Neural progenitor cell (in vitro differentiated cells): ENCODE measurements at regions not wholly inside any gene's neighbourhood (a gene's known extent, or its start where the extent isn't known, plus 50 kb on each side); places are given as distances from the start of the nearest gene placed in this dataset.

Experiments used
- DNase-seq: peaks from one replicate; pipeline ENCODE4 v3.0.0-alpha.2; 2016; ENCODE audit warnings: low spot score
- H2AFZ ChIP-seq: fragments of 200-600 bp; sonication (generic); replicated peaks from 2 replicates; pipeline ENCODE4 v1.6.1; 2016; ENCODE audit warnings: antibody characterized with exemption
- H3F3A ChIP-seq: fragments of 200-600 bp; sonication (generic); 2 replicates; pipeline ENCODE4 v1.6.1; 2016; ENCODE audit warnings: antibody characterized with exemption, low read depth
- H3K27ac ChIP-seq: fragments of 200-600 bp; sonication (generic); 2 replicates; pipeline ENCODE4 v1.5.1; 2016; ENCODE audit warnings: mild to moderate bottlenecking
- H3K27me3 ChIP-seq: fragments of 200-600 bp; sonication (generic); 2 replicates; pipeline ENCODE4 v1.6.1; 2016; ENCODE audit warnings: mild to moderate bottlenecking, moderate library complexity
- H3K36me3 ChIP-seq: fragments of 200-600 bp; sonication (generic); 2 replicates; pipeline ENCODE4 v1.5.1; 2016
- H3K4me1 ChIP-seq: fragments of 200-600 bp; sonication (generic); 2 replicates; pipeline ENCODE4 v1.6.1; 2016; ENCODE audit warnings: mixed run types
- H3K4me2 ChIP-seq: fragments of 200-600 bp; sonication (generic); 2 replicates; pipeline ENCODE4 v1.6.1; 2016
- H3K4me3 ChIP-seq: fragments of 200-600 bp; sonication (generic); 2 replicates; pipeline ENCODE4 v1.5.1; 2016
- H3K79me2 ChIP-seq: fragments of 200-600 bp; sonication (generic); 2 replicates; pipeline ENCODE4 v1.6.1; 2016; ENCODE audit warnings: low read depth
- H3K9ac ChIP-seq: fragments of 200-600 bp; sonication (generic); 2 replicates; pipeline ENCODE4 v1.6.1; 2016
- H3K9me3 ChIP-seq: fragments of 200-600 bp; sonication (generic); 2 replicates; pipeline ENCODE4 v1.5.1; 2016; ENCODE audit warnings: low read depth
- H4K20me1 ChIP-seq: fragments of 200-600 bp; sonication (generic); 2 replicates; pipeline ENCODE4 v1.6.1; 2016; ENCODE audit warnings: low read depth
- H3K27ac Mint-ChIP-seq: 3 replicates; pipeline ENCODE4 v1.8.0; 2021; ENCODE audit warnings: mixed read lengths
- H3K27me3 Mint-ChIP-seq: 2 replicates; pipeline ENCODE4 v1.8.0; 2022; ENCODE audit warnings: low read depth, mild to moderate bottlenecking, inconsistent platforms, moderate library complexity, mixed read lengths; ENCODE audit not compliant: insufficient read depth
- H3K36me3 Mint-ChIP-seq: 3 replicates; pipeline ENCODE4 v1.8.0; 2021; ENCODE audit warnings: mixed read lengths
- H3K4me1 Mint-ChIP-seq: 3 replicates; pipeline ENCODE4 v1.8.0; 2021; ENCODE audit warnings: mixed read lengths
- H3K4me3 Mint-ChIP-seq: 3 replicates; pipeline ENCODE4 v1.8.0; 2021; ENCODE audit warnings: mild to moderate bottlenecking, moderate library complexity, mixed read lengths
- H3K9me3 Mint-ChIP-seq: 3 replicates; pipeline ENCODE4 v1.8.0; 2020; ENCODE audit warnings: mixed read lengths
- CTCF ChIP-seq: fragments of 200-600 bp; sonication (generic); IDR thresholded peaks from 2 replicates; pipeline ENCODE4 v1.5.1; 2017; ENCODE audit warnings: antibody characterized with exemption, mild to moderate bottlenecking
- EZH2 ChIP-seq: fragments of 200-600 bp; sonication (generic); IDR thresholded peaks from 2 replicates; pipeline ENCODE4 v1.6.1; 2017; ENCODE audit warnings: antibody characterized with exemption, mild to moderate bottlenecking, moderate library complexity
- EZH2phosphoT487 ChIP-seq: fragments of 200-600 bp; sonication (generic); IDR thresholded peaks from 2 replicates; pipeline ENCODE4 v1.6.1; 2017; ENCODE audit warnings: antibody characterized with exemption

GRCh38 chr7:88681682-88682081 lies 77.8 kb upstream of the ZNF804B start:
- H3K27me3 Mint-ChIP-seq = no peaks in the 10 kb centered on the region
- Histone ChIP-seq H3K27me3 (no peaks in the 10 kb centered on the region), H4K20me1 (no peaks in the 10 kb centered on the region), H3K9ac (no peak overlapping the region), H3K4me3 (no peak overlapping the region), H3K79me2 (no peaks in the 10 kb centered on the region), H2AFZ (no peak overlapping the region), H3K27ac (no peak overlapping the region), H3K36me3 (no peaks in the 10 kb centered on the region), H3K4me1 (no peaks in the 10 kb centered on the region), H3K9me3 (no peaks in the 10 kb centered on the region), H3F3A (no peaks in the 10 kb centered on the region), H3K4me2 (no peak overlapping the region)
- H3K4me1 Mint-ChIP-seq = no peaks in the 10 kb centered on the region
- no peak for DNase-seq
- no peak overlapping the region for H3K27ac Mint-ChIP-seq
- TF ChIP-seq EZH2phosphoT487 (no peak), EZH2 (no peak), CTCF (no peak)
- no peak overlapping the region for H3K4me3 Mint-ChIP-seq
- no peaks in the 10 kb centered on the region for H3K9me3 Mint-ChIP-seq
- no peaks in the 10 kb centered on the region for H3K36me3 Mint-ChIP-seq

GRCh38 chr7:88670536-88670935 lies 89.0 kb upstream of the ZNF804B start:
- no peaks in the 10 kb centered on the region for H3K36me3 ChIP-seq
- no peaks in the 10 kb centered on the region for H3K9me3 ChIP-seq
- H3K4me3 ChIP-seq = no peak overlapping the region
- no peaks in the 10 kb centered on the region for H3K4me1 Mint-ChIP-seq
- H3F3A ChIP-seq = no peaks in the 10 kb centered on the region
- H3K4me1 ChIP-seq = no peaks in the 10 kb centered on the region
- no peaks in the 10 kb centered on the region for H4K20me1 ChIP-seq
- no peaks in the 10 kb centered on the region for H3K36me3 Mint-ChIP-seq
- H3K4me3 Mint-ChIP-seq = no peak overlapping the region
- no peak overlapping the region for H3K27ac Mint-ChIP-seq
- DNase-seq = no peak
- no peak overlapping the region for H2AFZ ChIP-seq
- H3K4me2 ChIP-seq = no peak overlapping the region
- peaks cover 8% of the 10 kb centered on the region for H3K27me3 Mint-ChIP-seq
- no peaks in the 10 kb centered on the region for H3K9me3 Mint-ChIP-seq
- no peak overlapping the region for H3K9ac ChIP-seq
- no peaks in the 10 kb centered on the region for H3K79me2 ChIP-seq
- no peaks in the 10 kb centered on the region for H3K27me3 ChIP-seq
- TF ChIP-seq EZH2phosphoT487 = no peak
- no peak for TF ChIP-seq CTCF
- TF ChIP-seq EZH2 = no peak
- no peak overlapping the region for H3K27ac ChIP-seq

GRCh38 chr7:88669913-88670312 lies 89.6 kb upstream of the ZNF804B start:
- no peak for TF ChIP-seq EZH2phosphoT487
- TF ChIP-seq CTCF = no peak
- TF ChIP-seq EZH2 = no peak
- H3K9ac ChIP-seq = no peak overlapping the region
- H3K4me1 ChIP-seq = no peaks in the 10 kb centered on the region
- H3K27me3 ChIP-seq = no peaks in the 10 kb centered on the region
- H2AFZ ChIP-seq = no peak overlapping the region
- no peaks in the 10 kb centered on the region for H3K79me2 ChIP-seq
- Mint-ChIP-seq H3K9me3 (no peaks in the 10 kb centered on the region), H3K27me3 (peaks cover 8% of the 10 kb centered on the region), H3K27ac (no peak overlapping the region), H3K4me1 (no peaks in the 10 kb centered on the region), H3K36me3 (no peaks in the 10 kb centered on the region), H3K4me3 (no peak overlapping the region)
- H3K27ac ChIP-seq = no peak overlapping the region
- no peak overlapping the region for H3K4me2 ChIP-seq
- no peak overlapping the region for H3K4me3 ChIP-seq
- no peaks in the 10 kb centered on the region for H3K36me3 ChIP-seq
- no peak for DNase-seq
- H3F3A ChIP-seq = no peaks in the 10 kb centered on the region
- H4K20me1 ChIP-seq = no peaks in the 10 kb centered on the region
- H3K9me3 ChIP-seq = no peaks in the 10 kb centered on the region

- Histone ChIP-seq H2AFZ (no peak overlapping the region), H3K4me3 (no peak overlapping the region), H3K79me2 (no peaks in the 10 kb centered on the region), H3K4me2 (no peak overlapping the region), H3K36me3 (no peaks in the 10 kb centered on the region), H3K9ac (no peak overlapping the region), H3K4me1 (no peaks in the 10 kb centered on the region), H3K27me3 (no peaks in the 10 kb centered on the region), H3K9me3 (no peaks in the 10 kb centered on the region), H3K27ac (no peak overlapping the region), H3F3A (no peaks in the 10 kb centered on the region), H4K20me1 (no peaks in the 10 kb centered on the region)
- DNase-seq = no peak
- TF ChIP-seq EZH2phosphoT487 = no peak
- no peak for TF ChIP-seq CTCF
- no peak for TF ChIP-seq EZH2
- Mint-ChIP-seq H3K36me3 (no peaks in the 10 kb centered on the region), H3K27ac (no peak overlapping the region), H3K9me3 (no peaks in the 10 kb centered on the region), H3K27me3 (peaks cover 8% of the 10 kb centered on the region), H3K4me3 (no peak overlapping the region), H3K4me1 (no peaks in the 10 kb centered on the region)
These were observed 90.9 kb upstream of the ZNF804B start for GRCh38 chr7:88668591-88668990.
